ENCODE measurements at regions not wholly inside any gene's neighbourhood (a gene's known extent, or its start where the extent isn't known, plus 50 kb on each side); places are given as distances from the start of the nearest gene placed in this dataset.
A peak's percentile ranks its signal among the peaks of the same experiment; 100 is the strongest.

GRCh38 chr5:15203376-15203775 lies 296.6 kb upstream of the FBXL7 start:
- intact Hi-C loops (cut with micrococcal nuclease; ENCODE audit: unreplicated experiment) (no loop called here), in situ Hi-C loops (cut with MboI) (no loop called here)
- no peaks in the 10 kb centered on the region for H3K4me1 ChIP-seq (ENCODE audit: control insufficient read depth, insufficient read depth, low read length)
- H3K4me2 ChIP-seq (ENCODE audit: control insufficient read depth, insufficient read depth), result no peak overlapping the region
- H3K27ac ChIP-seq (ENCODE audit: control insufficient read depth, insufficient read depth), result no peak overlapping the region
- H3K36me3 ChIP-seq (ENCODE audit: control insufficient read depth in 2 of 2, insufficient read depth in 2 of 2, low read length in 1 of 2), result no peaks in the 10 kb centered on the region
- no peaks in the 10 kb centered on the region for H3K27me3 ChIP-seq (replicated peaks in 1 of 2; ENCODE audit: control insufficient read depth in 2 of 2, insufficient read depth in 2 of 2, low read length in 1 of 2)
- TF ChIP-seq MAX (IDR thresholded peaks at IDR 0.05; ENCODE audit: low read depth, low read length) (no peak), PBX3 (IDR thresholded peaks at IDR 0.05; ENCODE audit: insufficient replicate concordance, low read depth, low read length) (no peak), RAD21 (IDR thresholded peaks at IDR 0.05; ENCODE audit: insufficient read depth, low read depth, low read length) (no peak), EZH2 (IDR thresholded peaks at IDR 0.05; ENCODE audit: borderline replicate concordance, control insufficient read depth, low read depth, low read length) (no peak), CBFB (IDR thresholded peaks at IDR 0.05; ENCODE audit: low read depth) (no peak)
- no peak for ATAC-seq
- RAD21 ChIA-PET (ENCODE audit: unreplicated experiment), result no interaction called here
- no peak overlapping the region for H3K4me3 ChIP-seq
- no peak overlapping the region for H2AFZ ChIP-seq (ENCODE audit: control insufficient read depth, low read depth, low read length)
- WGBS (ENCODE audit: insufficient coverage, insufficient replicate concordance, low lambda C conversion rate, missing lambda C conversion rate), result 43% methylated on average over 1 of the region's 1 CpG
- no peaks in the 10 kb centered on the region for H3K9me3 ChIP-seq (replicated peaks; ENCODE audit: control insufficient read depth, insufficient read depth, low read length)
- H3K9ac ChIP-seq (ENCODE audit: control insufficient read depth, insufficient read depth, low read length), result no peak overlapping the region
- SMC1A ChIA-PET (ENCODE audit: uncharacterized antibody, unreplicated experiment), result no interaction called here
- CTCF ChIA-PET, result no interaction called here
- FAIRE-seq, result no peak
- POLR2A ChIA-PET, result no interaction called here
- H3K79me2 ChIP-seq (ENCODE audit: control insufficient read depth, insufficient read depth, low read length), result no peaks in the 10 kb centered on the region
- BruUV-seq (replicated peaks), result no TSS peak
- H4K20me1 ChIP-seq (ENCODE audit: control insufficient read depth, insufficient read depth), result no peaks in the 10 kb centered on the region
- DNase-seq (ENCODE audit: low read depth, low spot score), result no peak

GRCh38 chr5:15191012-15191411 lies 309.0 kb upstream of the FBXL7 start:
- H3K79me2 ChIP-seq (ENCODE audit: control insufficient read depth, insufficient read depth, low read length), result no peaks in the 10 kb centered on the region
- BruUV-seq (replicated peaks), result no TSS peak
- ChIA-PET RAD21 (ENCODE audit: unreplicated experiment) (no interaction called here), POLR2A (no interaction called here), CTCF (interaction anchor here (1.6 kb wide), 1 partner anchor 71 kb away, joined by 3 read pairs; no protein-coding TSS in a partner anchor), SMC1A (ENCODE audit: uncharacterized antibody, unreplicated experiment) (interaction anchor here (0.6 kb wide), 1 partner anchor 79 kb away, joined by 3 read pairs; no protein-coding TSS in a partner anchor)
- no peak overlapping the region for H3K9ac ChIP-seq (ENCODE audit: control insufficient read depth, insufficient read depth, low read length)
- no peaks in the 10 kb centered on the region for H3K27me3 ChIP-seq (replicated peaks in 1 of 2; ENCODE audit: control insufficient read depth in 2 of 2, insufficient read depth in 2 of 2, low read length in 1 of 2)
- no peak overlapping the region for H2AFZ ChIP-seq (ENCODE audit: control insufficient read depth, low read depth, low read length)
- FAIRE-seq (no peak), DNase-seq (ENCODE audit: low read depth, low spot score) (no peak), ATAC-seq (no peak)
- TF ChIP-seq RAD21 (IDR thresholded peaks at IDR 0.05; ENCODE audit: insufficient read depth, low read depth, low read length), result 0 out of 2 replicates have a peak, but pooled peaks have one; percentile 4
- TF ChIP-seq SIX5 (IDR thresholded peaks at IDR 0.05; ENCODE audit: low read depth, low read length, severe bottlenecking), result no peak
- no peaks in the 10 kb centered on the region for H3K9me3 ChIP-seq (replicated peaks; ENCODE audit: control insufficient read depth, insufficient read depth, low read length)
- no peaks in the 10 kb centered on the region; a peak in 1 of 4 replicates for H3K36me3 ChIP-seq (ENCODE audit: control insufficient read depth in 2 of 2, insufficient read depth in 2 of 2, low read length in 1 of 2)
- H3K4me1 ChIP-seq (ENCODE audit: control insufficient read depth, insufficient read depth, low read length), result no peaks in the 10 kb centered on the region
- 3% methylated on average over 2 of the region's 2 CpGs for WGBS (ENCODE audit: insufficient coverage, insufficient replicate concordance, low lambda C conversion rate, missing lambda C conversion rate)
- H4K20me1 ChIP-seq (ENCODE audit: control insufficient read depth, insufficient read depth), result no peaks in the 10 kb centered on the region
- no peak overlapping the region for H3K27ac ChIP-seq (ENCODE audit: control insufficient read depth, insufficient read depth)
- in situ Hi-C loops (cut with MboI) (no loop called here), intact Hi-C loops (cut with micrococcal nuclease; ENCODE audit: unreplicated experiment) (no loop called here)
- H3K4me2 ChIP-seq (ENCODE audit: control insufficient read depth, insufficient read depth), result no peak overlapping the region
- no peak overlapping the region for H3K4me3 ChIP-seq
